H1 (cell line): ENCODE measurements at regions not wholly inside any gene's neighbourhood (a gene's known extent, or its start where the extent isn't known, plus 50 kb on each side); places are given as distances from the start of the nearest gene placed in this dataset.

ENCODE experiments used
- CEBPB ChIP-seq: IDR thresholded peaks from 2 replicates; pipeline ENCODE4 v1.6.1; 2012; ENCODE audit warnings: low read depth, low read length
- EZH2 ChIP-seq: fragments of 200-600 bp; sonication (generic); IDR thresholded peaks from 2 replicates; pipeline ENCODE4 v1.7.1; 2012; ENCODE audit warnings: low read depth, mild to moderate bottlenecking, moderate library complexity, low read length, inconsistent platforms; ENCODE audit not compliant: severe bottlenecking
- GABPA ChIP-seq: IDR thresholded peaks from 2 replicates; pipeline ENCODE4 v1.6.1; 2011; ENCODE audit warnings: mild to moderate bottlenecking, low read length, moderate library complexity, borderline replicate concordance; ENCODE audit not compliant: insufficient read depth
- KDM1A ChIP-seq: fragments of 200-600, 300-600 bp; sonication (generic); IDR thresholded peaks from 2 replicates; pipeline ENCODE4 v1.7.1; 2016; ENCODE audit warnings: mild to moderate bottlenecking, low read length, borderline replicate concordance
- YY1 ChIP-seq: IDR thresholded peaks from 2 replicates; pipeline ENCODE4 v1.6.1; 2011; ENCODE audit warnings: low read depth, mild to moderate bottlenecking, low read length
- ZNF274 ChIP-seq: IDR thresholded peaks from 2 replicates; pipeline ENCODE4 v1.7.0; 2012; ENCODE audit warnings: low read length, borderline replicate concordance; ENCODE audit errors: extremely low read depth
- TF ChIP-seq, protein P1 (sequence below), 3 experiments: IDR thresholded peaks; 1 replicate in 2 of 3; 2 replicates in 1 of 3; pipeline versions ENCODE4 v1.5.1 to v1.6.1; 2011; ENCODE audit warnings: low read length in 3 of 3, mild to moderate bottlenecking in 3 of 3, inconsistent platforms in 2 of 3, low read depth in 1 of 3, moderate library complexity in 1 of 3; ENCODE audit not compliant: insufficient read depth in 1 of 3; ENCODE audit errors: control extremely low read depth in 1 of 3

DNA sequence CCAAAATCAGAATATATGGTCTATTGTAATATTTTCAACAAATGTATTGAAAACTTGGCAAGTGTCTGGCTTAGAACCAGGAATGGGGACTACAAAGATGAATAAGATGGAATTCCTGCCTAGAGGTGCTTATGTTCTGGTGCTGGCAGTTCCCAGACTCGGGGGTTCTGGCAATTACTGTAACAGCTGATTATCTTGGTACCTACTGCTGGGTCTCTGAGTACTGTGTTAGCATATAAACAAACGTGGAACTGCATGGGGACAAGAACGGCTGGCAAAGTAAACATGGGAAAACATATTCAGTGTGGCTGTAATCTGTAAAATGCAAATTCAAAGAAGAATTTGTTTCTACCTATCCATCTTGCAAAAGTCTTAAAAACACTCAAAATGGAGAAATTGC lies 89.9 kb downstream of the SLC24A2 start (continued):
- TF ChIP-seq ZNF274 (no peak), CEBPB (no peak), YY1 (no peak), KDM1A (no peak), EZH2 (no peak), GABPA (no peak)
- TF ChIP-seq, protein P1, sequence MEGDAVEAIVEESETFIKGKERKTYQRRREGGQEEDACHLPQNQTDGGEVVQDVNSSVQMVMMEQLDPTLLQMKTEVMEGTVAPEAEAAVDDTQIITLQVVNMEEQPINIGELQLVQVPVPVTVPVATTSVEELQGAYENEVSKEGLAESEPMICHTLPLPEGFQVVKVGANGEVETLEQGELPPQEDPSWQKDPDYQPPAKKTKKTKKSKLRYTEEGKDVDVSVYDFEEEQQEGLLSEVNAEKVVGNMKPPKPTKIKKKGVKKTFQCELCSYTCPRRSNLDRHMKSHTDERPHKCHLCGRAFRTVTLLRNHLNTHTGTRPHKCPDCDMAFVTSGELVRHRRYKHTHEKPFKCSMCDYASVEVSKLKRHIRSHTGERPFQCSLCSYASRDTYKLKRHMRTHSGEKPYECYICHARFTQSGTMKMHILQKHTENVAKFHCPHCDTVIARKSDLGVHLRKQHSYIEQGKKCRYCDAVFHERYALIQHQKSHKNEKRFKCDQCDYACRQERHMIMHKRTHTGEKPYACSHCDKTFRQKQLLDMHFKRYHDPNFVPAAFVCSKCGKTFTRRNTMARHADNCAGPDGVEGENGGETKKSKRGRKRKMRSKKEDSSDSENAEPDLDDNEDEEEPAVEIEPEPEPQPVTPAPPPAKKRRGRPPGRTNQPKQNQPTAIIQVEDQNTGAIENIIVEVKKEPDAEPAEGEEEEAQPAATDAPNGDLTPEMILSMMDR (IDR thresholded peaks at IDR 0.05; ENCODE audit: control extremely low read depth in 1 of 3, insufficient read depth in 1 of 3, low read depth in 1 of 3, low read length in 3 of 3): no peak
